H1 (cell line): ENCODE measurements at regions not wholly inside any gene's neighbourhood (a gene's known extent, or its start where the extent isn't known, plus 50 kb on each side); places are given as distances from the start of the nearest gene placed in this dataset.

Source experiments
- CTCF ChIA-PET: fragments of 300-600 bp; sonication (Branson Sonifier 250); formaldehyde crosslinking; loops from one replicate; lab custom pipeline; 2021; ENCODE audit not compliant: partially characterized antibody; lab: Charles Lee
- POLR2A ChIA-PET: fragments of 300-600 bp; sonication (Branson Sonifier 250); formaldehyde crosslinking; loops from one replicate; lab custom pipeline; 2021; ENCODE audit warnings: inconsistent platforms; ENCODE audit not compliant: partially characterized antibody; lab: Charles Lee
- DNase-seq, 2 experiments: peaks; one replicate each; pipeline versions ENCODE4 v3.0.0 to v3.0.0-alpha.2; 2010 to 2022; ENCODE audit warnings: low spot score in 2 of 2, low read depth in 1 of 2, mixed read lengths in 1 of 2
- FAIRE-seq: peaks from 2 replicates; lab custom pipeline; 2011; peaks lifted over from hg19 to GRCh38; lab: Jason Lieb, UNC
- H2AFZ ChIP-seq: 2 replicates; pipeline ENCODE4 v1.8.1; 2012; ENCODE audit warnings: low read length, inconsistent platforms
- H2AK5ac ChIP-seq: 2 replicates; pipeline ENCODE4 v1.6.1; 2013; ENCODE audit warnings: low read depth, low read length
- H2BK120ac ChIP-seq: replicated peaks from 2 replicates; pipeline ENCODE3; 2013; ENCODE audit warnings: low read depth, low read length, inconsistent platforms
- H2BK12ac ChIP-seq: 2 replicates; pipeline ENCODE4 v1.6.1; 2013; ENCODE audit warnings: low read depth, low read length
- H2BK15ac ChIP-seq: 2 replicates; pipeline ENCODE4 v1.6.1; 2013; ENCODE audit warnings: low read length
- H2BK20ac ChIP-seq: 2 replicates; pipeline ENCODE4 v1.6.1; 2013; ENCODE audit warnings: low read length
- H2BK5ac ChIP-seq: 2 replicates; pipeline ENCODE4 v1.6.1; 2013; ENCODE audit warnings: low read depth, low read length
- H3K14ac ChIP-seq: 2 replicates; pipeline ENCODE4 v1.6.1; 2013; ENCODE audit warnings: inconsistent platforms; ENCODE audit not compliant: insufficient read length
- H3K18ac ChIP-seq: 2 replicates; pipeline ENCODE4 v1.6.1; 2013; ENCODE audit warnings: low read length; ENCODE audit errors: extremely low read depth
- H3K23ac ChIP-seq: 2 replicates; pipeline ENCODE4 v1.6.1; 2013; ENCODE audit warnings: inconsistent platforms; ENCODE audit not compliant: insufficient read length
- H3K23me2 ChIP-seq: 2 replicates; pipeline ENCODE4 v1.6.1; 2013; ENCODE audit warnings: low read depth, low read length
- H3K27ac ChIP-seq: 2 replicates; pipeline ENCODE4 v1.6.1; 2011; ENCODE audit warnings: low read depth, low read length, inconsistent platforms
- H3K27me3 ChIP-seq, 4 experiments: replicated peaks in 1 of 4; 1 replicate in 1 of 4; 2 replicates in 3 of 4; pipeline versions ENCODE4 v1.6.1 to v1.8.1; 2011 to 2013; ENCODE audit warnings: low read length in 3 of 4, mild to moderate bottlenecking in 3 of 4, inconsistent platforms in 2 of 4, mixed read lengths in 2 of 4, moderate library complexity in 1 of 4; ENCODE audit not compliant: control insufficient read depth in 3 of 4, insufficient read depth in 3 of 4; ENCODE audit errors: extremely low read depth in 1 of 4
- H3K36me3 ChIP-seq, 4 experiments: 2 replicates each; pipeline versions ENCODE4 v1.6.1 to v1.8.1; 2011 to 2013; ENCODE audit warnings: mild to moderate bottlenecking in 4 of 4, low read length in 3 of 4, moderate library complexity in 2 of 4, control low read depth in 1 of 4, inconsistent platforms in 1 of 4; ENCODE audit not compliant: insufficient read depth in 4 of 4, control insufficient read depth in 2 of 4
- H3K4ac ChIP-seq: replicated peaks from 2 replicates; pipeline ENCODE3; 2013; ENCODE audit warnings: low read length, low read depth, mixed read lengths, inconsistent platforms; ENCODE audit not compliant: insufficient read length
- H3K4me1 ChIP-seq, 4 experiments: replicated peaks in 1 of 4; 1 replicate in 1 of 4; 2 replicates in 3 of 4; pipeline versions ENCODE4 v1.6.1 to v1.8.1; 2011 to 2013; ENCODE audit warnings: low read length in 3 of 4, inconsistent platforms in 2 of 4, mixed read lengths in 1 of 4; ENCODE audit not compliant: insufficient read depth in 4 of 4, control insufficient read depth in 3 of 4
- H3K4me2 ChIP-seq, 2 experiments: 2 replicates each; pipeline versions ENCODE4 v1.6.1 to v1.8.1; 2011 to 2013; ENCODE audit warnings: low read depth in 2 of 2, low read length in 2 of 2, control low read depth in 1 of 2, inconsistent platforms in 1 of 2, mild to moderate bottlenecking in 1 of 2; ENCODE audit not compliant: insufficient read depth in 1 of 2
- H3K4me3 ChIP-seq, 4 experiments: fragments of 200-600, 300-600 bp in 1 of 4; sonication (generic), shearing (Covaris generic), sonication (Bioruptor Twin) in 1 of 4; 2 replicates each; pipeline versions ENCODE4 v1.5.1 to v1.8.1; 2011 to 2016; ENCODE audit warnings: low read length in 4 of 4, low read depth in 3 of 4, control low read depth in 2 of 4, inconsistent platforms in 2 of 4, mild to moderate bottlenecking in 2 of 4, mixed read lengths in 1 of 4, moderate library complexity in 1 of 4; ENCODE audit not compliant: insufficient read depth in 2 of 4; ENCODE audit errors: extremely low read depth in 1 of 4
- H3K56ac ChIP-seq: replicated peaks from 2 replicates; pipeline ENCODE3; 2013; ENCODE audit warnings: low read depth, mild to moderate bottlenecking, mixed read lengths, low read length, inconsistent platforms; ENCODE audit not compliant: insufficient read length
- H3K79me1 ChIP-seq: 2 replicates; pipeline ENCODE4 v1.6.1; 2013; ENCODE audit warnings: low read depth, low read length, control low read depth
- H3K79me2 ChIP-seq, 2 experiments: 2 replicates each; pipeline versions ENCODE4 v1.6.1 to v1.8.1; 2012 to 2013; ENCODE audit warnings: low read length in 2 of 2, mild to moderate bottlenecking in 2 of 2, inconsistent platforms in 1 of 2; ENCODE audit not compliant: insufficient read depth in 2 of 2, control insufficient read depth in 1 of 2
- H3K9ac ChIP-seq, 4 experiments: replicated peaks in 1 of 4; 1 replicate in 1 of 4; 2 replicates in 3 of 4; pipeline versions ENCODE4 v1.6.1 to v1.8.1; 2011 to 2013; ENCODE audit warnings: low read depth in 3 of 4, low read length in 3 of 4, control low read depth in 2 of 4, mild to moderate bottlenecking in 2 of 4, moderate library complexity in 2 of 4, inconsistent platforms in 1 of 4; ENCODE audit errors: extremely low read depth in 1 of 4
- H3K9me3 ChIP-seq, 2 experiments: 2 replicates each; pipeline versions ENCODE4 v1.6.1 to v1.8.1; 2012 to 2013; ENCODE audit warnings: mild to moderate bottlenecking in 2 of 2, moderate library complexity in 2 of 2, control low read depth in 1 of 2, inconsistent platforms in 1 of 2, low read depth in 1 of 2, low read length in 1 of 2, mixed read lengths in 1 of 2; ENCODE audit not compliant: insufficient read depth in 2 of 2
- H4K20me1 ChIP-seq, 2 experiments: replicated peaks in 1 of 2; 2 replicates each; pipeline versions ENCODE3 to v1.8.1; 2011 to 2013; ENCODE audit warnings: inconsistent platforms in 2 of 2, low read length in 2 of 2, mild to moderate bottlenecking in 1 of 2; ENCODE audit not compliant: insufficient read depth in 2 of 2, control insufficient read depth in 1 of 2
- H4K5ac ChIP-seq: 2 replicates; pipeline ENCODE4 v1.6.1; 2013; ENCODE audit warnings: low read length, low read depth, mixed read lengths, inconsistent platforms; ENCODE audit not compliant: insufficient read length
- H4K8ac ChIP-seq: 2 replicates; pipeline ENCODE4 v1.8.0; 2013; ENCODE audit warnings: mild to moderate bottlenecking, moderate library complexity, low read length, inconsistent platforms; ENCODE audit not compliant: insufficient read depth; ENCODE audit errors: extremely low read depth
- H4K91ac ChIP-seq: replicated peaks from 2 replicates; pipeline ENCODE3; 2013; ENCODE audit warnings: low read length, mixed read lengths, inconsistent platforms; ENCODE audit not compliant: insufficient read length
- ASH2L ChIP-seq: fragments of 200-600, 300-600 bp; sonication (generic); IDR thresholded peaks from one replicate; pipeline ENCODE4 v1.7.1; 2017; ENCODE audit warnings: low read length
- BACH1 ChIP-seq: IDR thresholded peaks from 2 replicates; pipeline ENCODE4 v1.6.1; 2012; ENCODE audit warnings: low read length, improper control_type of control experiment
- BCL11A ChIP-seq, 2 experiments: IDR thresholded peaks; one replicate each; pipeline ENCODE4 v1.6.1; 2011; ENCODE audit warnings: low read depth in 2 of 2, low read length in 2 of 2, mild to moderate bottlenecking in 2 of 2
- E2F6 ChIP-seq: IDR thresholded peaks from 2 replicates; pipeline ENCODE4 v1.6.1; 2012; ENCODE audit warnings: inconsistent platforms
- GABPA ChIP-seq: IDR thresholded peaks from 2 replicates; pipeline ENCODE4 v1.6.1; 2011; ENCODE audit warnings: mild to moderate bottlenecking, low read length, moderate library complexity, borderline replicate concordance; ENCODE audit not compliant: insufficient read depth
- HDAC2 ChIP-seq, 2 experiments: fragments of 300-600 bp in 1 of 2; sonication (generic) in 1 of 2; IDR thresholded peaks; 2 replicates each; pipeline ENCODE4 v1.6.1; 2011 to 2012; ENCODE audit warnings: low read depth in 2 of 2, low read length in 2 of 2, mild to moderate bottlenecking in 2 of 2, moderate library complexity in 2 of 2, borderline replicate concordance in 1 of 2, inconsistent platforms in 1 of 2
- KDM1A ChIP-seq: fragments of 200-600, 300-600 bp; sonication (generic); IDR thresholded peaks from 2 replicates; pipeline ENCODE4 v1.7.1; 2016; ENCODE audit warnings: mild to moderate bottlenecking, low read length, borderline replicate concordance
- KDM4A ChIP-seq: IDR thresholded peaks from one replicate; pipeline ENCODE4 v1.7.1; 2012; ENCODE audit warnings: low read depth, mild to moderate bottlenecking, moderate library complexity, low read length, inconsistent platforms; ENCODE audit not compliant: severe bottlenecking
- POLR2AphosphoS5 ChIP-seq: IDR thresholded peaks from 2 replicates; pipeline ENCODE4 v1.6.1; 2011; ENCODE audit warnings: low read depth, low read length
- RAD21 ChIP-seq, 2 experiments: IDR thresholded peaks in 1 of 2; conservative IDR thresholded peaks in 1 of 2; 2 replicates each; pipeline ENCODE4 v1.6.1; 2011; ENCODE audit warnings: low read depth in 2 of 2, low read length in 2 of 2, improper control_type of control experiment in 1 of 2, inconsistent platforms in 1 of 2, mild to moderate bottlenecking in 1 of 2, moderate library complexity in 1 of 2
- SIRT6 ChIP-seq: IDR thresholded peaks from one replicate; pipeline ENCODE4 v1.7.1; 2012; ENCODE audit warnings: low read length, inconsistent platforms
- TAF1 ChIP-seq: IDR thresholded peaks from 2 replicates; pipeline ENCODE4 v1.6.1; 2011; ENCODE audit warnings: mild to moderate bottlenecking, low read depth, low read length
- ZNF274 ChIP-seq: IDR thresholded peaks from 2 replicates; pipeline ENCODE4 v1.7.0; 2012; ENCODE audit warnings: low read length, borderline replicate concordance; ENCODE audit errors: extremely low read depth
- WGBS, 2 experiments: shearing (Covaris generic) in 1 of 2; methylation state at CpG; one replicate each; pipeline versions ENCODE4 v1.1.6 to v1.1.7; 2013 to 2015; ENCODE audit warnings: low lambda C conversion rate in 2 of 2, mixed read lengths in 2 of 2, inconsistent platforms in 1 of 2, low coverage in 1 of 2, missing lambda C conversion rate in 1 of 2; ENCODE audit not compliant: insufficient replicate concordance in 2 of 2, insufficient coverage in 1 of 2, insufficient read length in 1 of 2; ENCODE audit errors: extremely low coverage in 1 of 2, missing lambda C conversion rate in 1 of 2; 5-methylcytosine and 5-hydroxymethylcytosine counted together

DNA sequence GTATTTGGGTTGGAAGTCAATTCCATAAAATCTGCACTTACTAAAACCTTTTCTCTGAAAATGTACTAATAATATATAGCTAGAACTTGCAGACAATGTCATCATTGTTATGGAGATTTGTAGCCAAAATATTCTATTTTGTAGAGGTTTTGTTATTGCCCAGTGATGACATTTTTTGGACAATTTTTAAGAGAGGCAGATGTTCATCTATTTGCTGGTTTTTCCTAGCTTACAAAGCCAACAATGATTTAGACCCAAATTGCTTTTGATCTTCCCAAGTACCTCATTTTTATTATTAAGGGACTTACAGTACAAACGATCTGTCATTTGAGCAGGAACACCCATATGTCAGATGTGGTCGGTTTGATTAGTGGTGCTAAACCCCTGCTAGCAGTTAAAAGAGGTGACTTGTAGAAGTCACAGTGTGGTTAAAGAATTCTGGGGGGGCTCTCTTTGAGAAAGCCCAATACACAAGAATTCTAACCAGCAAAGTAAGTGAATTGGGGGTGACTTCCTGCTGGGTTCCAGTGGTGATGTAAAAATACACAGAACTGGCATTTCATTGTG is 136.2 kb downstream of the KIT start:
- no peaks in the 10 kb centered on the region for H3K79me2 ChIP-seq
- H3K27me3 ChIP-seq: peaks cover 0 to 2% (median 0%) of the 10 kb centered on the region in 4 experiments; a peak in 1 of 7 replicates
- H3K4me2 ChIP-seq: no peak overlapping the region
- H2AK5ac ChIP-seq: no peak overlapping the region
- no peaks in the 10 kb centered on the region for H3K36me3 ChIP-seq
- WGBS, 2 experiments: 79% methylated on average over 2 of the region's 2 CpGs; no CpG with 5 or more reads in 1 of the 2 experiments
- H3K4me3 ChIP-seq: no peak overlapping the region
- H3K4me1 ChIP-seq: no peaks in the 10 kb centered on the region
- no peak overlapping the region for H4K91ac ChIP-seq
- H2BK20ac ChIP-seq: no peak overlapping the region
- no peak overlapping the region for H3K23ac ChIP-seq
- H3K9ac ChIP-seq: no peak overlapping the region
- no peak overlapping the region for H3K18ac ChIP-seq
- H2BK5ac ChIP-seq: no peak overlapping the region
- H3K4ac ChIP-seq: no peak overlapping the region
- ChIA-PET CTCF (interaction anchor here (0.9 kb wide), 1 partner anchor 477 kb away, joined by 3 read pairs; no protein-coding TSS in a partner anchor), POLR2A (interaction anchor here (0.8 kb wide), 1 partner anchor 209 kb away, joined by 3 read pairs; no protein-coding TSS in a partner anchor)
- H4K5ac ChIP-seq: no peak overlapping the region
- no peak for FAIRE-seq
- H2BK12ac ChIP-seq: no peak overlapping the region
- H2AFZ ChIP-seq: no peak overlapping the region
- H3K56ac ChIP-seq: no peak overlapping the region
- H4K20me1 ChIP-seq: no peaks in the 10 kb centered on the region
- no peak overlapping the region for H2BK15ac ChIP-seq
- DNase-seq: no peak
- no peaks in the 10 kb centered on the region for H3K23me2 ChIP-seq
- no peak overlapping the region for H4K8ac ChIP-seq
- no peak overlapping the region for H3K27ac ChIP-seq
- H3K14ac ChIP-seq: no peak overlapping the region
- H3K9me3 ChIP-seq: no peaks in the 10 kb centered on the region
- H2BK120ac ChIP-seq: no peak overlapping the region
- H3K79me1 ChIP-seq: no peaks in the 10 kb centered on the region
- TF ChIP-seq BCL11A (IDR thresholded peaks at IDR 0.05; ENCODE audit: low read depth in 2 of 2, low read length in 2 of 2): no peak
- TF ChIP-seq ASH2L: no peak
- no peak for TF ChIP-seq HDAC2 (IDR thresholded peaks at IDR 0.05; ENCODE audit: borderline replicate concordance in 1 of 2, low read depth in 2 of 2, low read length in 2 of 2)
- TF ChIP-seq SIRT6: no peak
- no peak for TF ChIP-seq E2F6
- no peak for TF ChIP-seq KDM4A
- no peak for TF ChIP-seq RAD21 (IDR thresholded peaks at IDR 0.05 in 1 of 2, conservative IDR thresholded peaks at IDR 0.05 in 1 of 2; ENCODE audit: low read depth in 2 of 2, low read length in 2 of 2)
- no peak for TF ChIP-seq POLR2AphosphoS5
- no peak for TF ChIP-seq BACH1
- no peak for TF ChIP-seq TAF1
- TF ChIP-seq KDM1A: no peak
- no peak for TF ChIP-seq ZNF274
- no peak for TF ChIP-seq GABPA
